HG02763 (cell line): ENCODE measurements at regions not wholly inside any gene's neighbourhood (a gene's known extent, or its start where the extent isn't known, plus 50 kb on each side); places are given as distances from the start of the nearest gene placed in this dataset.

Experiments
- ATAC-seq: cut with Tn5 transposase; IDR thresholded peaks from one replicate; pipeline ENCODE4 v1.9.1; 2021; ENCODE audit warnings: mild to moderate bottlenecking, moderate library complexity; ENCODE audit not compliant: unreplicated experiment

- no peak for ATAC-seq
These were observed 163.5 kb upstream of the LMO4 start for GRCh38 chr1:87165177-87165576.

- no peak for ATAC-seq
These were observed 161.4 kb upstream of the LMO4 start for GRCh38 chr1:87167157-87167789.

GRCh38 chr1:87167848-87168525, 160.7 kb upstream of the LMO4 start:
- ATAC-seq, result no peak

- no peak for ATAC-seq
These were observed 159.3 kb upstream of the LMO4 start for GRCh38 chr1:87169263-87169910.

- ATAC-seq, result no peak
These were observed 158.5 kb upstream of the LMO4 start for GRCh38 chr1:87170157-87170556.

GRCh38 chr1:87170931-87171598, 157.6 kb upstream of the LMO4 start:
- no peak for ATAC-seq

- no peak for ATAC-seq
These were observed 155.4 kb upstream of the LMO4 start for GRCh38 chr1:87173231-87173630.

- ATAC-seq, result no peak
These were observed 153.9 kb upstream of the LMO4 start for GRCh38 chr1:87174724-87175245.

- ATAC-seq, result no peak
These were observed 152.6 kb upstream of the LMO4 start for GRCh38 chr1:87176087-87176486.

GRCh38 chr1:87176514-87176913, 152.2 kb upstream of the LMO4 start:
- no peak for ATAC-seq

GRCh38 chr1:87178441-87178840, 150.2 kb upstream of the LMO4 start:
- no peak for ATAC-seq

GRCh38 chr1:87179076-87179810, 149.4 kb upstream of the LMO4 start:
- ATAC-seq, result no peak

GRCh38 chr1:87179851-87180519, 148.7 kb upstream of the LMO4 start:
- ATAC-seq, result no peak

GRCh38 chr1:87180682-87181081, 148.0 kb upstream of the LMO4 start:
- no peak for ATAC-seq

GRCh38 chr1:87182611-87183010, 146.1 kb upstream of the LMO4 start:
- ATAC-seq, result no peak

- no peak for ATAC-seq
These were observed 143.6 kb upstream of the LMO4 start for GRCh38 chr1:87185077-87185476.

- no peak for ATAC-seq
These were observed 142.3 kb upstream of the LMO4 start for GRCh38 chr1:87186346-87186745.

GRCh38 chr1:87188640-87189039, 140.0 kb upstream of the LMO4 start:
- no peak for ATAC-seq

GRCh38 chr1:87190402-87190801, 138.3 kb upstream of the LMO4 start:
- ATAC-seq, result no peak

- no peak for ATAC-seq
These were observed 137.0 kb upstream of the LMO4 start for GRCh38 chr1:87191646-87192045.
